Smooth muscle cell (in vitro differentiated cells): ENCODE measurements at regions not wholly inside any gene's neighbourhood (a gene's known extent, or its start where the extent isn't known, plus 50 kb on each side); places are given as distances from the start of the nearest gene placed in this dataset.

ENCODE experiments used
- DNase-seq: peaks from one replicate; lab custom pipeline; 2025; ENCODE audit not compliant: unreplicated experiment; lab: John Stamatoyannopoulos, UW
- H2AFZ ChIP-seq: fragments of 200-600 bp; sonication (generic); 2 replicates; pipeline ENCODE4 v1.6.0; 2016; ENCODE audit warnings: antibody characterized with exemption, low read depth, mild to moderate bottlenecking
- H3F3A ChIP-seq: fragments of 200-600 bp; sonication (generic); 2 replicates; pipeline ENCODE4 v1.6.0; 2017; ENCODE audit warnings: antibody characterized with exemption, low read depth
- H3K27ac ChIP-seq: fragments of 200-600 bp; sonication (generic); 2 replicates; pipeline ENCODE4 v1.5.1; 2016; ENCODE audit warnings: low read depth, mild to moderate bottlenecking
- H3K27me3 ChIP-seq: fragments of 200-600 bp; sonication (generic); 2 replicates; pipeline ENCODE4 v1.6.1; 2016; ENCODE audit warnings: low read depth, mild to moderate bottlenecking
- H3K36me3 ChIP-seq: fragments of 200-600 bp; sonication (generic); 2 replicates; pipeline ENCODE4 v1.5.1; 2016; ENCODE audit warnings: low read depth
- H3K4me1 ChIP-seq: fragments of 200-600 bp; sonication (generic); 2 replicates; pipeline ENCODE4 v1.5.1; 2016; ENCODE audit warnings: low read depth
- H3K4me2 ChIP-seq: fragments of 200-600 bp; sonication (generic); 2 replicates; pipeline ENCODE4 v1.6.0; 2016; ENCODE audit warnings: mild to moderate bottlenecking
- H3K4me3 ChIP-seq: fragments of 200-600 bp; sonication (generic); 2 replicates; pipeline ENCODE4 v1.5.1; 2016; ENCODE audit warnings: mild to moderate bottlenecking
- H3K79me2 ChIP-seq: fragments of 200-600 bp; sonication (generic); 2 replicates; pipeline ENCODE4 v1.6.0; 2016; ENCODE audit warnings: low read depth, mild to moderate bottlenecking
- H3K9ac ChIP-seq: fragments of 200-600 bp; sonication (generic); 2 replicates; pipeline ENCODE4 v1.6.0; 2016; ENCODE audit warnings: low read depth
- H3K9me3 ChIP-seq: fragments of 200-600 bp; sonication (generic); replicated peaks from 2 replicates; pipeline ENCODE4 v1.5.1; 2016; ENCODE audit warnings: low read depth
- H4K20me1 ChIP-seq: fragments of 200-600 bp; sonication (generic); 2 replicates; pipeline ENCODE4 v1.6.0; 2016; ENCODE audit warnings: low read depth
- CTCF ChIP-seq: fragments of 200-600 bp; sonication (generic); IDR thresholded peaks from 2 replicates; pipeline ENCODE4 v1.5.1; 2017; ENCODE audit warnings: borderline replicate concordance, mild to moderate bottlenecking, antibody characterized with exemption; ENCODE audit not compliant: insufficient read depth, poor library complexity, severe bottlenecking
- WGBS: methylation state at CpG from one replicate; pipeline ENCODE4 v1.1.7; 2016; ENCODE audit warnings: low lambda C conversion rate; 5-methylcytosine and 5-hydroxymethylcytosine counted together

- H3K36me3 ChIP-seq: no peaks in the 10 kb centered on the region
- no peak for TF ChIP-seq CTCF
- peaks cover 9% of the 10 kb centered on the region for H3K4me1 ChIP-seq
- no peak overlapping the region for H3K27ac ChIP-seq
- H3K4me3 ChIP-seq: no peak overlapping the region
- H3K9ac ChIP-seq: no peak overlapping the region
- no peaks in the 10 kb centered on the region for H3K9me3 ChIP-seq
- H2AFZ ChIP-seq: no peak overlapping the region
- no peaks in the 10 kb centered on the region for H4K20me1 ChIP-seq
- no peaks in the 10 kb centered on the region for H3F3A ChIP-seq
- no peaks in the 10 kb centered on the region for H3K79me2 ChIP-seq
- no peaks in the 10 kb centered on the region for H3K27me3 ChIP-seq
- no peak for DNase-seq
- H3K4me2 ChIP-seq: no peak overlapping the region
Observed at GRCh38 chr4:130127297-130127696, 1031.3 kb downstream of the C4orf33 start.

- Histone ChIP-seq H3K27ac (no peak overlapping the region), H3K79me2 (no peaks in the 10 kb centered on the region), H4K20me1 (no peaks in the 10 kb centered on the region), H3K4me2 (no peak overlapping the region), H3K4me3 (no peak overlapping the region), H3K4me1 (no peaks in the 10 kb centered on the region), H3K9ac (no peak overlapping the region), H3K27me3 (no peaks in the 10 kb centered on the region), H3F3A (no peaks in the 10 kb centered on the region), H3K36me3 (no peaks in the 10 kb centered on the region), H3K9me3 (no peaks in the 10 kb centered on the region), H2AFZ (no peak overlapping the region)
- DNase-seq: no peak
- 89% methylated on average over 3 of the region's 3 CpGs for WGBS
- no peak for TF ChIP-seq CTCF
Observed at GRCh38 chr4:130131536-130131935, 1035.6 kb downstream of the C4orf33 start.

GRCh38 chr4:130141651-130142050, 1045.7 kb downstream of the C4orf33 start:
- no peak overlapping the region for H3K9ac ChIP-seq
- H4K20me1 ChIP-seq: no peaks in the 10 kb centered on the region
- no peaks in the 10 kb centered on the region for H3F3A ChIP-seq
- no peak overlapping the region for H3K27ac ChIP-seq
- no peak overlapping the region for H2AFZ ChIP-seq
- H3K79me2 ChIP-seq: no peaks in the 10 kb centered on the region
- WGBS: 72% methylated on average over 7 of the region's 7 CpGs
- H3K4me2 ChIP-seq: no peak overlapping the region
- DNase-seq: no peak
- no peaks in the 10 kb centered on the region for H3K27me3 ChIP-seq
- H3K36me3 ChIP-seq: no peaks in the 10 kb centered on the region
- H3K4me1 ChIP-seq: no peaks in the 10 kb centered on the region
- H3K9me3 ChIP-seq: no peaks in the 10 kb centered on the region
- no peak for TF ChIP-seq CTCF
- no peak overlapping the region for H3K4me3 ChIP-seq

- no peak for DNase-seq
- peaks cover 5% of the 10 kb centered on the region for H3K4me1 ChIP-seq
- H3K9ac ChIP-seq: no peak overlapping the region
- H3K27me3 ChIP-seq: no peaks in the 10 kb centered on the region
- no peak overlapping the region for H3K4me2 ChIP-seq
- no peaks in the 10 kb centered on the region for H3K36me3 ChIP-seq
- H2AFZ ChIP-seq: no peak overlapping the region
- no peaks in the 10 kb centered on the region for H3K79me2 ChIP-seq
- no peak overlapping the region for H3K27ac ChIP-seq
- H3K4me3 ChIP-seq: no peak overlapping the region
- no peaks in the 10 kb centered on the region for H3K9me3 ChIP-seq
- no peaks in the 10 kb centered on the region for H4K20me1 ChIP-seq
- WGBS: 77% methylated on average over 1 of the region's 1 CpG
- no peak for TF ChIP-seq CTCF
- H3F3A ChIP-seq: no peaks in the 10 kb centered on the region
Observed at GRCh38 chr4:130143656-130144055, 1047.7 kb downstream of the C4orf33 start.
